SK-N-SH (cell line): ENCODE measurements at regions not wholly inside any gene's neighbourhood (a gene's known extent, or its start where the extent isn't known, plus 50 kb on each side); places are given as distances from the start of the nearest gene placed in this dataset.

ENCODE experiments used
- CTCF ChIA-PET: fragments of 300-600, 350-600 bp; formaldehyde crosslinking; extraction: SDS; loops from one replicate; lab custom pipeline; 2021; lab: Yijun Ruan, JAX
- POLR2A ChIA-PET: fragments of 350-600 bp; sonication (Branson Sonifier 250); formaldehyde crosslinking; extraction: SDS; loops from one replicate; lab custom pipeline; 2020; ENCODE audit warnings: antibody characterized with exemption, inconsistent platforms; lab: Yijun Ruan, JAX
- DNase-seq: peaks from one replicate; pipeline ENCODE4 v3.0.0; 2012
- H2AFZ ChIP-seq: fragments of 200-600 bp; sonication (generic); 2 replicates; pipeline ENCODE4 v1.8.1; 2016; ENCODE audit warnings: antibody characterized with exemption, mild to moderate bottlenecking, low read depth
- H3F3A ChIP-seq: fragments of 200-600 bp; sonication (generic); replicated peaks from 2 replicates; pipeline ENCODE3; 2016; ENCODE audit warnings: antibody characterized with exemption, mild to moderate bottlenecking; ENCODE audit not compliant: insufficient read depth
- H3K27ac ChIP-seq, 2 experiments: fragments of 200-500 bp in 1 of 2; fragments of 200-600 bp in 1 of 2; sonication (Bioruptor generic) in 1 of 2; sonication (generic), shearing (Covaris generic) in 1 of 2; 2 replicates each; pipeline versions ENCODE4 v1.5.1 to v1.6.1; 2014 to 2016; ENCODE audit warnings: low read depth in 2 of 2, inconsistent platforms in 1 of 2, low read length in 1 of 2, mild to moderate bottlenecking in 1 of 2, mixed read lengths in 1 of 2
- H3K27me3 ChIP-seq: fragments of 200-600 bp; sonication (generic), shearing (Covaris generic); 2 replicates; pipeline ENCODE4 v1.6.1; 2016; ENCODE audit warnings: mixed run types; ENCODE audit not compliant: insufficient read depth
- H3K36me3 ChIP-seq, 2 experiments: fragments of 200-500 bp in 1 of 2; fragments of 200-600 bp in 1 of 2; sonication (Bioruptor generic) in 1 of 2; sonication (generic) in 1 of 2; replicated peaks in 1 of 2; 2 replicates each; pipeline versions ENCODE3 to v1.5.1; 2014 to 2016; ENCODE audit warnings: low read length in 1 of 2, mild to moderate bottlenecking in 1 of 2; ENCODE audit not compliant: insufficient read depth in 2 of 2, control insufficient read depth in 1 of 2
- H3K4me1 ChIP-seq, 2 experiments: fragments of 200-500 bp in 1 of 2; fragments of 200-600 bp in 1 of 2; sonication (Bioruptor generic) in 1 of 2; sonication (generic), shearing (Covaris generic) in 1 of 2; 2 replicates each; pipeline versions ENCODE4 v1.5.1 to v1.6.1; 2014 to 2016; ENCODE audit warnings: low read depth in 1 of 2, low read length in 1 of 2, mixed run types in 1 of 2; ENCODE audit not compliant: insufficient read depth in 2 of 2, control insufficient read depth in 1 of 2
- H3K4me2 ChIP-seq: fragments of 200-600 bp; sonication (generic), shearing (Covaris generic); 2 replicates; pipeline ENCODE4 v1.6.1; 2017; ENCODE audit warnings: mixed run types
- H3K4me3 ChIP-seq, 2 experiments: fragments of 200-500 bp in 1 of 2; fragments of 200-600 bp in 1 of 2; sonication (Bioruptor generic) in 1 of 2; sonication (generic), shearing (Covaris generic) in 1 of 2; 2 replicates each; pipeline versions ENCODE4 v1.5.1 to v1.8.1; 2014 to 2016; ENCODE audit warnings: low read depth in 2 of 2, inconsistent platforms in 1 of 2, low read length in 1 of 2, mild to moderate bottlenecking in 1 of 2, mixed read lengths in 1 of 2, moderate library complexity in 1 of 2
- H3K79me2 ChIP-seq: fragments of 200-600 bp; sonication (generic); 2 replicates; pipeline ENCODE4 v1.8.1; 2017; ENCODE audit warnings: mild to moderate bottlenecking; ENCODE audit not compliant: insufficient read depth
- H3K9ac ChIP-seq: fragments of 200-600 bp; sonication (generic); 2 replicates; pipeline ENCODE4 v1.6.1; 2017; ENCODE audit warnings: mixed run types
- H3K9me2 ChIP-seq: fragments of 200-600 bp; sonication (generic); 2 replicates; pipeline ENCODE4 v1.6.1; 2017; ENCODE audit warnings: mixed run types
- H3K9me3 ChIP-seq: fragments of 200-600 bp; sonication (generic); 2 replicates; pipeline ENCODE4 v1.6.1; 2017; ENCODE audit warnings: mixed run types, mild to moderate bottlenecking, moderate library complexity
- H4K20me1 ChIP-seq: fragments of 200-600 bp; sonication (generic); 2 replicates; pipeline ENCODE4 v1.6.1; 2017; ENCODE audit warnings: mild to moderate bottlenecking, mixed run types; ENCODE audit not compliant: insufficient read depth
- ELF1 ChIP-seq: IDR thresholded peaks from 2 replicates; pipeline ENCODE4 v1.4.0; 2012
- EP300 ChIP-seq, 2 experiments: IDR thresholded peaks; 2 replicates each; pipeline versions ENCODE4 v1.4.0 to v1.6.1; 2012; ENCODE audit warnings: borderline replicate concordance in 1 of 2, low read depth in 1 of 2, low read length in 1 of 2
- FOXJ3 ChIP-seq: sonication (generic); formaldehyde crosslinking; IDR thresholded peaks from 2 replicates; pipeline ENCODE4 v1.5.1; 2020; ENCODE audit warnings: mild to moderate bottlenecking, missing genetic modification reagents
- GATA2 ChIP-seq: sonication (generic); formaldehyde crosslinking; IDR thresholded peaks from 2 replicates; pipeline ENCODE4 v1.5.0; 2020; ENCODE audit warnings: mild to moderate bottlenecking, missing genetic modification reagents
- MXI1 ChIP-seq: IDR thresholded peaks from 2 replicates; pipeline ENCODE4 v1.6.1; 2012; ENCODE audit warnings: mild to moderate bottlenecking, low read depth, low read length, improper control_type of control experiment
- POLR2AphosphoS5 ChIP-seq: IDR thresholded peaks from 2 replicates; pipeline ENCODE4 v1.6.1; 2012; ENCODE audit warnings: low read depth, low read length
- RCOR1 ChIP-seq: fragments of 150-350 bp; IDR thresholded peaks from 2 replicates; pipeline ENCODE4 v1.6.1; 2017; ENCODE audit warnings: antibody characterized with exemption, low read length
- SIN3A ChIP-seq: IDR thresholded peaks from 2 replicates; pipeline ENCODE4 v1.6.1; 2012; ENCODE audit warnings: low read depth, mild to moderate bottlenecking, low read length, moderate library complexity, borderline replicate concordance
- TCF12 ChIP-seq: IDR thresholded peaks from 2 replicates; pipeline ENCODE4 v1.4.0; 2012
- YY1 ChIP-seq: IDR thresholded peaks from 2 replicates; pipeline ENCODE4 v1.4.0; 2012; ENCODE audit warnings: low read depth, mild to moderate bottlenecking
- WGBS: methylation state at CpG from one replicate; pipeline ENCODE4 v1.1.6; 2017; ENCODE audit warnings: low lambda C conversion rate; 5-methylcytosine and 5-hydroxymethylcytosine counted together
- TF ChIP-seq, protein P1 (sequence below): IDR thresholded peaks from 2 replicates; pipeline ENCODE4 v1.4.0; 2012; ENCODE audit warnings: low read depth, borderline replicate concordance
- TF ChIP-seq, protein P2 (sequence below): IDR thresholded peaks from 2 replicates; pipeline ENCODE4 v1.4.0; 2012; ENCODE audit warnings: low read depth, borderline replicate concordance
- TF ChIP-seq, protein P3 (sequence below): IDR thresholded peaks from 2 replicates; pipeline ENCODE4 v1.6.1; 2012; ENCODE audit warnings: mild to moderate bottlenecking, low read depth, low read length, moderate library complexity
- TF ChIP-seq, protein P4 (sequence below): fragments of 150-350 bp; IDR thresholded peaks from 2 replicates; pipeline ENCODE4 v1.6.1; 2016; ENCODE audit warnings: mild to moderate bottlenecking, low read depth, low read length

DNA sequence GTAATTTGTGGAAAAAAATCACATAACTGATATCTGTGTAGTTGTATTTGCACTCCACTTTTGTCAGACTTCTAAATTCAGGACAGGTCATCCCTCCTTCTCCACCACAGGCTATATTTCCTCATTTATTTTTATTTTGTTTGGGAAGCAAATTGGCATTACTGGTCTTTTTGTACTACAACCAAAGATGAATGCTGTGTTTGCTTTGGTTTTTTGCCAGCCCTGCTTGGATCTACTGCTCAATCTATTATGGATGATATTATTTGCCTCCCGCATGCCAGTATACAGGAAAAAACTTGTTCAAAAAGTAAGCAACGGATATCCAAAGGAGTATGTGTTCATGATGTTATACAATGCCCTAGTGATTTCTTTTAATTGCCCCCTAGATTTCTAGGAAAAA is 948.8 kb downstream of the TRHDE start:
- no peak overlapping the region for H3K4me3 ChIP-seq
- no peak overlapping the region for H3K4me2 ChIP-seq
- ChIA-PET POLR2A (no interaction called here), CTCF (no interaction called here)
- H3K9ac ChIP-seq: no peak overlapping the region
- H3K79me2 ChIP-seq: no peaks in the 10 kb centered on the region
- no peak overlapping the region for H3K27ac ChIP-seq
- WGBS: 32% methylated on average over 2 of the region's 2 CpGs
- no peaks in the 10 kb centered on the region for H3F3A ChIP-seq
- H3K36me3 ChIP-seq: no peaks in the 10 kb centered on the region
- no peak overlapping the region for H2AFZ ChIP-seq
- TF ChIP-seq POLR2AphosphoS5: no peak
- no peak for TF ChIP-seq EP300 (IDR thresholded peaks at IDR 0.05; ENCODE audit: borderline replicate concordance in 1 of 2, low read depth in 1 of 2, low read length in 1 of 2)
- TF ChIP-seq, protein P1, sequence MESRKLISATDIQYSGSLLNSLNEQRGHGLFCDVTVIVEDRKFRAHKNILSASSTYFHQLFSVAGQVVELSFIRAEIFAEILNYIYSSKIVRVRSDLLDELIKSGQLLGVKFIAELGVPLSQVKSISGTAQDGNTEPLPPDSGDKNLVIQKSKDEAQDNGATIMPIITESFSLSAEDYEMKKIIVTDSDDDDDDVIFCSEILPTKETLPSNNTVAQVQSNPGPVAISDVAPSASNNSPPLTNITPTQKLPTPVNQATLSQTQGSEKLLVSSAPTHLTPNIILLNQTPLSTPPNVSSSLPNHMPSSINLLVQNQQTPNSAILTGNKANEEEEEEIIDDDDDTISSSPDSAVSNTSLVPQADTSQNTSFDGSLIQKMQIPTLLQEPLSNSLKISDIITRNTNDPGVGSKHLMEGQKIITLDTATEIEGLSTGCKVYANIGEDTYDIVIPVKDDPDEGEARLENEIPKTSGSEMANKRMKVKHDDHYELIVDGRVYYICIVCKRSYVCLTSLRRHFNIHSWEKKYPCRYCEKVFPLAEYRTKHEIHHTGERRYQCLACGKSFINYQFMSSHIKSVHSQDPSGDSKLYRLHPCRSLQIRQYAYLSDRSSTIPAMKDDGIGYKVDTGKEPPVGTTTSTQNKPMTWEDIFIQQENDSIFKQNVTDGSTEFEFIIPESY: no peak
- TF ChIP-seq, protein P2, sequence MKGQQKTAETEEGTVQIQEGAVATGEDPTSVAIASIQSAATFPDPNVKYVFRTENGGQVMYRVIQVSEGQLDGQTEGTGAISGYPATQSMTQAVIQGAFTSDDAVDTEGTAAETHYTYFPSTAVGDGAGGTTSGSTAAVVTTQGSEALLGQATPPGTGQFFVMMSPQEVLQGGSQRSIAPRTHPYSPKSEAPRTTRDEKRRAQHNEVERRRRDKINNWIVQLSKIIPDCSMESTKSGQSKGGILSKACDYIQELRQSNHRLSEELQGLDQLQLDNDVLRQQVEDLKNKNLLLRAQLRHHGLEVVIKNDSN: no peak
- TF ChIP-seq, all 33 proteins: peak for 0
- Histone ChIP-seq H4K20me1 (no peaks in the 10 kb centered on the region), H3K4me1 (no peaks in the 10 kb centered on the region; a peak in 1 of 4 replicates), H3K9me2 (no peaks in the 10 kb centered on the region; the same call in 1 of the 2 replicates), H3K27me3 (no peaks in the 10 kb centered on the region), H3K9me3 (no peaks in the 10 kb centered on the region)
- no peak for DNase-seq

DNA sequence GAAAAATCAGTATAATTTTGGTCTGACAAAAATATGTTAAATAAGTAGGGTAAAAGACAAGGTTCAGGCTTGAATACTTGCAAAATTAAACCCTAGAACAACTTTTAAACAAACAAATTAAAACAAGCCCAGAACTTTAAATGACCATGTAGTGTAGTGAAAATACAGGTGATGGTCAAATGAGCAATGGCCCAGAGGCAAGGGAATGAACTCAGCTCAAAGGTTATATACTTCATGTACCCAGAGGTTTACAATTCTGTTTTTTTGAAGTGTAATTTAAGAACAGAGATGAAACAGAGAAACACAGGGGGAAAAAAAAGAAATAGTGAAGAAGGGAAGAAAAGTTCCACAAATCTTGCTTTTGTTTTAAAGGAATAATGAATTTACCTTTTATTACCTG is 949.2 kb downstream of the TRHDE start:
- H3F3A ChIP-seq: no peaks in the 10 kb centered on the region
- no peak overlapping the region for H3K4me3 ChIP-seq
- no peak overlapping the region for H3K9ac ChIP-seq
- no peak overlapping the region for H3K27ac ChIP-seq
- H3K27me3 ChIP-seq: no peaks in the 10 kb centered on the region
- H2AFZ ChIP-seq: no peak overlapping the region
- H3K9me3 ChIP-seq: no peaks in the 10 kb centered on the region
- no peaks in the 10 kb centered on the region for H4K20me1 ChIP-seq
- CTCF ChIA-PET: no interaction called here
- no peak for DNase-seq
- H3K4me1 ChIP-seq: no peaks in the 10 kb centered on the region; a peak in 1 of 4 replicates
- no peak for TF ChIP-seq YY1
- H3K79me2 ChIP-seq: no peaks in the 10 kb centered on the region
- no peak overlapping the region for H3K4me2 ChIP-seq
- H3K9me2 ChIP-seq: no peaks in the 10 kb centered on the region; the same call in 1 of the 2 replicates
- no peaks in the 10 kb centered on the region for H3K36me3 ChIP-seq
- POLR2A ChIA-PET: no interaction called here

DNA sequence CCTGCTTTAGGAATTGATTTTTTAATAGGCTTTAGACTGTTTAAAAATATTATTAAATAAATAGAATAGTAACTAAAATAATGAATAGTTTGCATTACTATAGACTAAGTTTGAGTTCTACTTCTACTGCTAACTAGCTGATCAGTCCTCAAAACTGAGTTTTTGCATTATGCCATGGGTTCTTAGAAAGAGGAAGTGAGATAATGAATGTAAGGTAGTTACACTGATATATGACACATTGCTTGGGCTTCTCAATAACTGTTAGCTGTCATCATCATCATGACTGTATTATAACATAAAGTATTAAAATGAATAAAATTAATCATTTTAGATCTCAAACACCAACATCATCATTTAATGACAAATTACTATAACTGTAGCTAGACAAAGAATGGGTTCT is 949.7 kb downstream of the TRHDE start:
- Histone ChIP-seq H3F3A (no peaks in the 10 kb centered on the region), H3K9ac (no peak overlapping the region), H3K4me3 (no peak overlapping the region), H3K36me3 (no peaks in the 10 kb centered on the region), H3K27ac (no peak overlapping the region), H2AFZ (no peak overlapping the region), H3K79me2 (no peaks in the 10 kb centered on the region), H3K4me1 (no peaks in the 10 kb centered on the region; a peak in 1 of 4 replicates), H3K27me3 (no peaks in the 10 kb centered on the region), H4K20me1 (no peaks in the 10 kb centered on the region), H3K9me2 (no peaks in the 10 kb centered on the region; the same call in 1 of the 2 replicates), H3K9me3 (no peaks in the 10 kb centered on the region), H3K4me2 (no peak overlapping the region)
- no peak for DNase-seq
- ChIA-PET CTCF (no interaction called here), POLR2A (no interaction called here)
- no peak for TF ChIP-seq SIN3A
- TF ChIP-seq ELF1: no peak
- TF ChIP-seq YY1: no peak
- TF ChIP-seq RCOR1: no peak
- TF ChIP-seq, protein P3, sequence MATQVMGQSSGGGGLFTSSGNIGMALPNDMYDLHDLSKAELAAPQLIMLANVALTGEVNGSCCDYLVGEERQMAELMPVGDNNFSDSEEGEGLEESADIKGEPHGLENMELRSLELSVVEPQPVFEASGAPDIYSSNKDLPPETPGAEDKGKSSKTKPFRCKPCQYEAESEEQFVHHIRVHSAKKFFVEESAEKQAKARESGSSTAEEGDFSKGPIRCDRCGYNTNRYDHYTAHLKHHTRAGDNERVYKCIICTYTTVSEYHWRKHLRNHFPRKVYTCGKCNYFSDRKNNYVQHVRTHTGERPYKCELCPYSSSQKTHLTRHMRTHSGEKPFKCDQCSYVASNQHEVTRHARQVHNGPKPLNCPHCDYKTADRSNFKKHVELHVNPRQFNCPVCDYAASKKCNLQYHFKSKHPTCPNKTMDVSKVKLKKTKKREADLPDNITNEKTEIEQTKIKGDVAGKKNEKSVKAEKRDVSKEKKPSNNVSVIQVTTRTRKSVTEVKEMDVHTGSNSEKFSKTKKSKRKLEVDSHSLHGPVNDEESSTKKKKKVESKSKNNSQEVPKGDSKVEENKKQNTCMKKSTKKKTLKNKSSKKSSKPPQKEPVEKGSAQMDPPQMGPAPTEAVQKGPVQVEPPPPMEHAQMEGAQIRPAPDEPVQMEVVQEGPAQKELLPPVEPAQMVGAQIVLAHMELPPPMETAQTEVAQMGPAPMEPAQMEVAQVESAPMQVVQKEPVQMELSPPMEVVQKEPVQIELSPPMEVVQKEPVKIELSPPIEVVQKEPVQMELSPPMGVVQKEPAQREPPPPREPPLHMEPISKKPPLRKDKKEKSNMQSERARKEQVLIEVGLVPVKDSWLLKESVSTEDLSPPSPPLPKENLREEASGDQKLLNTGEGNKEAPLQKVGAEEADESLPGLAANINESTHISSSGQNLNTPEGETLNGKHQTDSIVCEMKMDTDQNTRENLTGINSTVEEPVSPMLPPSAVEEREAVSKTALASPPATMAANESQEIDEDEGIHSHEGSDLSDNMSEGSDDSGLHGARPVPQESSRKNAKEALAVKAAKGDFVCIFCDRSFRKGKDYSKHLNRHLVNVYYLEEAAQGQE: no peak
- TF ChIP-seq, protein P4, sequence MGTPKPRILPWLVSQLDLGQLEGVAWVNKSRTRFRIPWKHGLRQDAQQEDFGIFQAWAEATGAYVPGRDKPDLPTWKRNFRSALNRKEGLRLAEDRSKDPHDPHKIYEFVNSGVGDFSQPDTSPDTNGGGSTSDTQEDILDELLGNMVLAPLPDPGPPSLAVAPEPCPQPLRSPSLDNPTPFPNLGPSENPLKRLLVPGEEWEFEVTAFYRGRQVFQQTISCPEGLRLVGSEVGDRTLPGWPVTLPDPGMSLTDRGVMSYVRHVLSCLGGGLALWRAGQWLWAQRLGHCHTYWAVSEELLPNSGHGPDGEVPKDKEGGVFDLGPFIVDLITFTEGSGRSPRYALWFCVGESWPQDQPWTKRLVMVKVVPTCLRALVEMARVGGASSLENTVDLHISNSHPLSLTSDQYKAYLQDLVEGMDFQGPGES: no peak
- TF ChIP-seq FOXJ3: no peak
- no peak for TF ChIP-seq TCF12
- no peak for TF ChIP-seq MXI1
- TF ChIP-seq GATA2 (CRISPR knock-in tag): no peak
